ENCODE measurements at regions not wholly inside any gene's neighbourhood (a gene's known extent, or its start where the extent isn't known, plus 50 kb on each side); places are given as distances from the start of the nearest gene placed in this dataset.

GRCh38 chrX:100477958-100478357 is 67.9 kb upstream of the PCDH19 start:
- ChIA-PET RAD21 (ENCODE audit: low non-redundant PET in 1 of 2, low total read pairs in 2 of 2, uncharacterized antibody in 2 of 2, unreplicated experiment in 2 of 2) (no interaction called here), CTCF (no interaction called here), POLR2A (no interaction called here)
- intact Hi-C loops (cut with micrococcal nuclease), result no loop called here
- Histone ChIP-seq H3K4me2 (ENCODE audit: low read length) (no peak overlapping the region), H2AFZ (ENCODE audit: low read depth, low read length, poor library complexity, severe bottlenecking) (no peak overlapping the region), H3K36me3 (ENCODE audit: control insufficient read depth in 1 of 2, insufficient read depth in 2 of 2, low read length in 2 of 2) (no peaks in the 10 kb centered on the region), H3K79me2 (ENCODE audit: insufficient read depth, low read length) (no peaks in the 10 kb centered on the region), H3K4me1 (ENCODE audit: control insufficient read depth in 1 of 2, insufficient read depth in 2 of 2, low read length in 2 of 2) (no peaks in the 10 kb centered on the region), H3K27me3 (ENCODE audit: insufficient read depth, low read length) (no peaks in the 10 kb centered on the region), H3K9me2 (ENCODE audit: insufficient read depth) (no peaks in the 10 kb centered on the region), H3K9me3 (ENCODE audit: control insufficient read depth in 1 of 2, insufficient read depth in 1 of 2, low read depth in 1 of 2, low read length in 2 of 2) (no peaks in the 10 kb centered on the region), H3K9ac (ENCODE audit: low read length) (no peak overlapping the region), H4K20me1 (ENCODE audit: insufficient read depth) (no peaks in the 10 kb centered on the region), H3K27ac (ENCODE audit: low read depth, low read length) (no peak overlapping the region), H3K4me3 (replicated peaks in 1 of 2; ENCODE audit: low read depth in 1 of 2, low read length in 2 of 2) (no peak overlapping the region)
- BruUV-seq (replicated peaks), result no TSS peak
- TF ChIP-seq SIN3A (IDR thresholded peaks at IDR 0.05; ENCODE audit: low read depth) (no peak), SRF (IDR thresholded peaks at IDR 0.05; ENCODE audit: low read depth) (no peak), JUND (IDR thresholded peaks at IDR 0.05) (no peak), CBX3 (IDR thresholded peaks at IDR 0.05; ENCODE audit: low read depth) (no peak), EZH2phosphoT487 (IDR thresholded peaks at IDR 0.05; ENCODE audit: borderline replicate concordance) (no peak), ELF1 (IDR thresholded peaks at IDR 0.05; ENCODE audit: borderline replicate concordance, low read depth) (no peak), TCF7L2 (IDR thresholded peaks at IDR 0.05; ENCODE audit: borderline replicate concordance, extremely low read depth, insufficient read depth, insufficient read length) (no peak), SP1 (IDR thresholded peaks at IDR 0.05; ENCODE audit: low read depth) (no peak), EZH2 (IDR thresholded peaks at IDR 0.05) (no peak), EGR1 (IDR thresholded peaks at IDR 0.05; ENCODE audit: low read depth) (no peak), YY1 (IDR thresholded peaks at IDR 0.05; ENCODE audit: extremely low read depth, insufficient replicate concordance, low read depth, low read length) (no peak), ZFX (IDR thresholded peaks at IDR 0.05) (no peak), POLR2AphosphoS5 (IDR thresholded peaks at IDR 0.05; ENCODE audit: low read depth, low read length) (no peak)
- TF ChIP-seq, protein P1, sequence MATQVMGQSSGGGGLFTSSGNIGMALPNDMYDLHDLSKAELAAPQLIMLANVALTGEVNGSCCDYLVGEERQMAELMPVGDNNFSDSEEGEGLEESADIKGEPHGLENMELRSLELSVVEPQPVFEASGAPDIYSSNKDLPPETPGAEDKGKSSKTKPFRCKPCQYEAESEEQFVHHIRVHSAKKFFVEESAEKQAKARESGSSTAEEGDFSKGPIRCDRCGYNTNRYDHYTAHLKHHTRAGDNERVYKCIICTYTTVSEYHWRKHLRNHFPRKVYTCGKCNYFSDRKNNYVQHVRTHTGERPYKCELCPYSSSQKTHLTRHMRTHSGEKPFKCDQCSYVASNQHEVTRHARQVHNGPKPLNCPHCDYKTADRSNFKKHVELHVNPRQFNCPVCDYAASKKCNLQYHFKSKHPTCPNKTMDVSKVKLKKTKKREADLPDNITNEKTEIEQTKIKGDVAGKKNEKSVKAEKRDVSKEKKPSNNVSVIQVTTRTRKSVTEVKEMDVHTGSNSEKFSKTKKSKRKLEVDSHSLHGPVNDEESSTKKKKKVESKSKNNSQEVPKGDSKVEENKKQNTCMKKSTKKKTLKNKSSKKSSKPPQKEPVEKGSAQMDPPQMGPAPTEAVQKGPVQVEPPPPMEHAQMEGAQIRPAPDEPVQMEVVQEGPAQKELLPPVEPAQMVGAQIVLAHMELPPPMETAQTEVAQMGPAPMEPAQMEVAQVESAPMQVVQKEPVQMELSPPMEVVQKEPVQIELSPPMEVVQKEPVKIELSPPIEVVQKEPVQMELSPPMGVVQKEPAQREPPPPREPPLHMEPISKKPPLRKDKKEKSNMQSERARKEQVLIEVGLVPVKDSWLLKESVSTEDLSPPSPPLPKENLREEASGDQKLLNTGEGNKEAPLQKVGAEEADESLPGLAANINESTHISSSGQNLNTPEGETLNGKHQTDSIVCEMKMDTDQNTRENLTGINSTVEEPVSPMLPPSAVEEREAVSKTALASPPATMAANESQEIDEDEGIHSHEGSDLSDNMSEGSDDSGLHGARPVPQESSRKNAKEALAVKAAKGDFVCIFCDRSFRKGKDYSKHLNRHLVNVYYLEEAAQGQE (IDR thresholded peaks at IDR 0.05; ENCODE audit: low read depth), result no peak
- TF ChIP-seq, protein P2, sequence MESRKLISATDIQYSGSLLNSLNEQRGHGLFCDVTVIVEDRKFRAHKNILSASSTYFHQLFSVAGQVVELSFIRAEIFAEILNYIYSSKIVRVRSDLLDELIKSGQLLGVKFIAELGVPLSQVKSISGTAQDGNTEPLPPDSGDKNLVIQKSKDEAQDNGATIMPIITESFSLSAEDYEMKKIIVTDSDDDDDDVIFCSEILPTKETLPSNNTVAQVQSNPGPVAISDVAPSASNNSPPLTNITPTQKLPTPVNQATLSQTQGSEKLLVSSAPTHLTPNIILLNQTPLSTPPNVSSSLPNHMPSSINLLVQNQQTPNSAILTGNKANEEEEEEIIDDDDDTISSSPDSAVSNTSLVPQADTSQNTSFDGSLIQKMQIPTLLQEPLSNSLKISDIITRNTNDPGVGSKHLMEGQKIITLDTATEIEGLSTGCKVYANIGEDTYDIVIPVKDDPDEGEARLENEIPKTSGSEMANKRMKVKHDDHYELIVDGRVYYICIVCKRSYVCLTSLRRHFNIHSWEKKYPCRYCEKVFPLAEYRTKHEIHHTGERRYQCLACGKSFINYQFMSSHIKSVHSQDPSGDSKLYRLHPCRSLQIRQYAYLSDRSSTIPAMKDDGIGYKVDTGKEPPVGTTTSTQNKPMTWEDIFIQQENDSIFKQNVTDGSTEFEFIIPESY (IDR thresholded peaks at IDR 0.05; ENCODE audit: extremely low read depth, insufficient replicate concordance, low read length), result no peak
- TF ChIP-seq, protein P3, sequence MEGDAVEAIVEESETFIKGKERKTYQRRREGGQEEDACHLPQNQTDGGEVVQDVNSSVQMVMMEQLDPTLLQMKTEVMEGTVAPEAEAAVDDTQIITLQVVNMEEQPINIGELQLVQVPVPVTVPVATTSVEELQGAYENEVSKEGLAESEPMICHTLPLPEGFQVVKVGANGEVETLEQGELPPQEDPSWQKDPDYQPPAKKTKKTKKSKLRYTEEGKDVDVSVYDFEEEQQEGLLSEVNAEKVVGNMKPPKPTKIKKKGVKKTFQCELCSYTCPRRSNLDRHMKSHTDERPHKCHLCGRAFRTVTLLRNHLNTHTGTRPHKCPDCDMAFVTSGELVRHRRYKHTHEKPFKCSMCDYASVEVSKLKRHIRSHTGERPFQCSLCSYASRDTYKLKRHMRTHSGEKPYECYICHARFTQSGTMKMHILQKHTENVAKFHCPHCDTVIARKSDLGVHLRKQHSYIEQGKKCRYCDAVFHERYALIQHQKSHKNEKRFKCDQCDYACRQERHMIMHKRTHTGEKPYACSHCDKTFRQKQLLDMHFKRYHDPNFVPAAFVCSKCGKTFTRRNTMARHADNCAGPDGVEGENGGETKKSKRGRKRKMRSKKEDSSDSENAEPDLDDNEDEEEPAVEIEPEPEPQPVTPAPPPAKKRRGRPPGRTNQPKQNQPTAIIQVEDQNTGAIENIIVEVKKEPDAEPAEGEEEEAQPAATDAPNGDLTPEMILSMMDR (IDR thresholded peaks at IDR 0.05 in 2 of 3, conservative IDR thresholded peaks at IDR 0.05 in 1 of 3; ENCODE audit: borderline replicate concordance in 1 of 3, insufficient read depth in 1 of 3, low read depth in 2 of 3, low read length in 2 of 3), result no peak
- ATAC-seq, result no peak
- DNase-seq (ENCODE audit: low read depth, low spot score), result no peak
